Panc1 (cell line): ENCODE measurements at regions not wholly inside any gene's neighbourhood (a gene's known extent, or its start where the extent isn't known, plus 50 kb on each side); places are given as distances from the start of the nearest gene placed in this dataset.

Experiments used
- ATAC-seq: fragments of 200-7000 bp; cut with Tn5 transposase; 2 replicates; pipeline ENCODE4 v1.9.1; 2020; ENCODE audit warnings: mild to moderate bottlenecking, moderate library complexity
- BruUV-seq: library from RNA; stranded (reverse); fragments of 400-500 nt; replicated peaks from 2 replicates; lab custom pipeline; 2021; lab: Mats Ljungman, UMichigan
- CTCF ChIA-PET: fragments of 300-600 bp; sonication (Branson Sonifier 250); formaldehyde crosslinking; loops from one replicate; lab custom pipeline; 2022; ENCODE audit warnings: antibody characterized with exemption; lab: Charles Lee
- POLR2A ChIA-PET: fragments of 300-600 bp; sonication (Branson Sonifier 250); formaldehyde crosslinking; loops from one replicate; lab custom pipeline; 2022; ENCODE audit warnings: antibody characterized with exemption; lab: Charles Lee
- DNase-seq: peaks from one replicate; pipeline ENCODE4 v3.0.0-alpha.2; 2010; ENCODE audit warnings: low read depth, low spot score
- H3K27ac ChIP-seq: 2 replicates; pipeline ENCODE4 v1.5.1; 2011; ENCODE audit warnings: mild to moderate bottlenecking, low read length, inconsistent platforms
- H3K27me3 ChIP-seq: fragments of 200-500 bp; sonication (Bioruptor generic); 2 replicates; pipeline ENCODE4 v1.6.0; 2014; ENCODE audit warnings: low read length, inconsistent platforms; ENCODE audit not compliant: control insufficient read depth, insufficient read depth
- H3K36me3 ChIP-seq: fragments of 200-500 bp; sonication (Bioruptor generic); 2 replicates; pipeline ENCODE4 v1.5.1; 2014; ENCODE audit warnings: inconsistent platforms, mild to moderate bottlenecking, low read length, moderate library complexity; ENCODE audit not compliant: control insufficient read depth, insufficient read depth
- H3K4me1 ChIP-seq: 2 replicates; pipeline ENCODE4 v1.5.1; 2011; ENCODE audit warnings: inconsistent platforms, mild to moderate bottlenecking, low read length, moderate library complexity; ENCODE audit not compliant: control insufficient read depth, insufficient read depth
- H3K4me3 ChIP-seq, 2 experiments: 2 replicates each; pipeline ENCODE4 v1.5.1; 2011 to 2012; ENCODE audit warnings: low read depth in 2 of 2, low read length in 2 of 2, mild to moderate bottlenecking in 2 of 2, inconsistent platforms in 1 of 2, moderate library complexity in 1 of 2
- H3K9me3 ChIP-seq: fragments of 200-500 bp; sonication (Bioruptor generic); 2 replicates; pipeline ENCODE4 v1.5.1; 2014; ENCODE audit warnings: low read depth, mild to moderate bottlenecking, inconsistent platforms, low read length, moderate library complexity; ENCODE audit not compliant: control insufficient read depth, insufficient read depth
- POLR2AphosphoS5 ChIP-seq: IDR thresholded peaks from 2 replicates; pipeline ENCODE4 v1.6.1; 2012; ENCODE audit warnings: mild to moderate bottlenecking, low read depth, low read length, moderate library complexity
- SIN3A ChIP-seq: IDR thresholded peaks from 2 replicates; pipeline ENCODE4 v1.6.1; 2012; ENCODE audit warnings: low read depth, mild to moderate bottlenecking, low read length, moderate library complexity, borderline replicate concordance; ENCODE audit not compliant: insufficient read depth
- TCF7L2 ChIP-seq: IDR thresholded peaks from 2 replicates; pipeline ENCODE4 v1.6.1; 2011; ENCODE audit warnings: mild to moderate bottlenecking, low read depth, low read length, inconsistent platforms
- in situ Hi-C: cut with HindIII; loops from 2 replicates; pipeline ENCODE4 v1.10.0; 2016; ENCODE audit warnings: low sequenced_read_pairs, low pct_unique_long_range_greater_than_20kb
- intact Hi-C: fragments of 100-400 bp; cut with micrococcal nuclease; formaldehyde crosslinking; loops from one replicate; pipeline ENCODE4 v1.10.0; 2022; ENCODE audit not compliant: unreplicated experiment
- TF ChIP-seq, protein P1 (sequence below), 2 experiments: IDR thresholded peaks; 2 replicates each; pipeline ENCODE4 v1.6.1; 2011 to 2012; ENCODE audit warnings: low read depth in 2 of 2, control low read depth in 1 of 2, low read length in 1 of 2, mild to moderate bottlenecking in 1 of 2, moderate library complexity in 1 of 2; ENCODE audit not compliant: insufficient read depth in 1 of 2
- TF ChIP-seq, protein P2 (sequence below): fragments of 450-650 bp; IDR thresholded peaks from 2 replicates; pipeline ENCODE4 v1.5.1; 2017; ENCODE audit warnings: mild to moderate bottlenecking

DNA sequence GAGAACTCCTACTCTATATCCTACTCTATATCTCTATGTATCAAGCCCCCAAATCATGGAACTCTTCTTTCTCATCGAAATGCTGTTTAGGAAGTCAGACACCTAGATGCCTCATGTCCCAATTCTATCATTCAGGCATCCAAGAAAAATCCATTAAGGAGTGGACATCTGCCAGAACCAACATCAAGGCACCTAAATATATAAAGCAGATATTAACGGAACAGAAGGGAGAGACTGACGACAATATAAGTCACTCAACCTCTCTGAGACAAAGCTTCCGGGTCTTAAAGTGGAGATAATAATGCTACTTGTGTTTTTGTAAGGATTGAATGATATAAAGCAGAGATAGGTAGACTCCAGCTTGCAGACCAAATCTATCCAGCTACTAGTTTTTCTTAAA is 241.5 kb downstream of the NFATC2 start:
- H3K4me3 ChIP-seq, result no peak overlapping the region
- H3K27me3 ChIP-seq, result no peaks in the 10 kb centered on the region
- no peak overlapping the region for H3K27ac ChIP-seq
- ChIA-PET CTCF (no interaction called here), POLR2A (no interaction called here)
- H3K4me1 ChIP-seq, result no peaks in the 10 kb centered on the region
- intact Hi-C loops (no loop called here), in situ Hi-C loops (no loop called here)
- BruUV-seq, result no TSS peak
- TF ChIP-seq, protein P1, sequence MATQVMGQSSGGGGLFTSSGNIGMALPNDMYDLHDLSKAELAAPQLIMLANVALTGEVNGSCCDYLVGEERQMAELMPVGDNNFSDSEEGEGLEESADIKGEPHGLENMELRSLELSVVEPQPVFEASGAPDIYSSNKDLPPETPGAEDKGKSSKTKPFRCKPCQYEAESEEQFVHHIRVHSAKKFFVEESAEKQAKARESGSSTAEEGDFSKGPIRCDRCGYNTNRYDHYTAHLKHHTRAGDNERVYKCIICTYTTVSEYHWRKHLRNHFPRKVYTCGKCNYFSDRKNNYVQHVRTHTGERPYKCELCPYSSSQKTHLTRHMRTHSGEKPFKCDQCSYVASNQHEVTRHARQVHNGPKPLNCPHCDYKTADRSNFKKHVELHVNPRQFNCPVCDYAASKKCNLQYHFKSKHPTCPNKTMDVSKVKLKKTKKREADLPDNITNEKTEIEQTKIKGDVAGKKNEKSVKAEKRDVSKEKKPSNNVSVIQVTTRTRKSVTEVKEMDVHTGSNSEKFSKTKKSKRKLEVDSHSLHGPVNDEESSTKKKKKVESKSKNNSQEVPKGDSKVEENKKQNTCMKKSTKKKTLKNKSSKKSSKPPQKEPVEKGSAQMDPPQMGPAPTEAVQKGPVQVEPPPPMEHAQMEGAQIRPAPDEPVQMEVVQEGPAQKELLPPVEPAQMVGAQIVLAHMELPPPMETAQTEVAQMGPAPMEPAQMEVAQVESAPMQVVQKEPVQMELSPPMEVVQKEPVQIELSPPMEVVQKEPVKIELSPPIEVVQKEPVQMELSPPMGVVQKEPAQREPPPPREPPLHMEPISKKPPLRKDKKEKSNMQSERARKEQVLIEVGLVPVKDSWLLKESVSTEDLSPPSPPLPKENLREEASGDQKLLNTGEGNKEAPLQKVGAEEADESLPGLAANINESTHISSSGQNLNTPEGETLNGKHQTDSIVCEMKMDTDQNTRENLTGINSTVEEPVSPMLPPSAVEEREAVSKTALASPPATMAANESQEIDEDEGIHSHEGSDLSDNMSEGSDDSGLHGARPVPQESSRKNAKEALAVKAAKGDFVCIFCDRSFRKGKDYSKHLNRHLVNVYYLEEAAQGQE (IDR thresholded peaks at IDR 0.05; ENCODE audit: insufficient read depth in 1 of 2, low read depth in 2 of 2, low read length in 1 of 2), result no peak
- TF ChIP-seq, protein P2, sequence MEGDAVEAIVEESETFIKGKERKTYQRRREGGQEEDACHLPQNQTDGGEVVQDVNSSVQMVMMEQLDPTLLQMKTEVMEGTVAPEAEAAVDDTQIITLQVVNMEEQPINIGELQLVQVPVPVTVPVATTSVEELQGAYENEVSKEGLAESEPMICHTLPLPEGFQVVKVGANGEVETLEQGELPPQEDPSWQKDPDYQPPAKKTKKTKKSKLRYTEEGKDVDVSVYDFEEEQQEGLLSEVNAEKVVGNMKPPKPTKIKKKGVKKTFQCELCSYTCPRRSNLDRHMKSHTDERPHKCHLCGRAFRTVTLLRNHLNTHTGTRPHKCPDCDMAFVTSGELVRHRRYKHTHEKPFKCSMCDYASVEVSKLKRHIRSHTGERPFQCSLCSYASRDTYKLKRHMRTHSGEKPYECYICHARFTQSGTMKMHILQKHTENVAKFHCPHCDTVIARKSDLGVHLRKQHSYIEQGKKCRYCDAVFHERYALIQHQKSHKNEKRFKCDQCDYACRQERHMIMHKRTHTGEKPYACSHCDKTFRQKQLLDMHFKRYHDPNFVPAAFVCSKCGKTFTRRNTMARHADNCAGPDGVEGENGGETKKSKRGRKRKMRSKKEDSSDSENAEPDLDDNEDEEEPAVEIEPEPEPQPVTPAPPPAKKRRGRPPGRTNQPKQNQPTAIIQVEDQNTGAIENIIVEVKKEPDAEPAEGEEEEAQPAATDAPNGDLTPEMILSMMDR, result no peak
- no peak for TF ChIP-seq TCF7L2
- no peak for TF ChIP-seq SIN3A
- no peak for TF ChIP-seq POLR2AphosphoS5
- no peaks in the 10 kb centered on the region for H3K36me3 ChIP-seq
- no peak for DNase-seq
- no peaks in the 10 kb centered on the region; the same call in 1 of the 2 replicates for H3K9me3 ChIP-seq
- ATAC-seq, result no peak

DNA sequence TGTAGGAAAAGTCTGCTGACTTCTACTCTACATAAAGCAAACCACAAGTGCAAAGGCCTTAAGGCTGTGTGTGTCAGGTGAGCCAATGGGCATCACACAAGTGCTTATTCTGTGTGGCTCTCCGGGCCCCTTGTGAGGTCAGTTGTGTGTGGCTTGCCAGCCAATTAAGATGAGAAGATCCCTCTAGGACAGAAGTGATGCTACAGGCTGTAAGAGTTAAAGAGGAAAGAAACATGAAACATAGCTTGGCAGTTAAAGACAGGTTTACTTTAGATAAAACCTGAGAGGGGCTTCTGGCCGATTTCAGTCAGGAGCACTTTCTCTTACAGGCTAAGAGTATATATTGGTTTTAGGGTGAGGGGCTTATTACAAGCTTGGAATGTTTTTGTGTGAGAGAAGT is 242.4 kb downstream of the NFATC2 start:
- POLR2A ChIA-PET, result interaction anchor here (0.7 kb wide), 1 partner anchor 307 kb away, joined by 4 read pairs; no protein-coding TSS in a partner anchor

More for the DNA sequence above, 242.4 kb downstream of the NFATC2 start:
- no peak overlapping the region for H3K27ac ChIP-seq
- H3K4me1 ChIP-seq, result no peaks in the 10 kb centered on the region
- in situ Hi-C loops, result no loop called here
- no peaks in the 10 kb centered on the region for H3K27me3 ChIP-seq
- no peaks in the 10 kb centered on the region; the same call in 1 of the 2 replicates for H3K9me3 ChIP-seq
- no peak overlapping the region for H3K4me3 ChIP-seq
- no peaks in the 10 kb centered on the region for H3K36me3 ChIP-seq
- no peak for ATAC-seq
- CTCF ChIA-PET, result no interaction called here
- no TSS peak for BruUV-seq
- intact Hi-C loops, result no loop called here
- no peak for DNase-seq
- TF ChIP-seq SIN3A (no peak), TCF7L2 (no peak)
- TF ChIP-seq, protein P2, result no peak
